ENCODE measurements at regions not wholly inside any gene's neighbourhood (a gene's known extent, or its start where the extent isn't known, plus 50 kb on each side); places are given as distances from the start of the nearest gene placed in this dataset.

DNA sequence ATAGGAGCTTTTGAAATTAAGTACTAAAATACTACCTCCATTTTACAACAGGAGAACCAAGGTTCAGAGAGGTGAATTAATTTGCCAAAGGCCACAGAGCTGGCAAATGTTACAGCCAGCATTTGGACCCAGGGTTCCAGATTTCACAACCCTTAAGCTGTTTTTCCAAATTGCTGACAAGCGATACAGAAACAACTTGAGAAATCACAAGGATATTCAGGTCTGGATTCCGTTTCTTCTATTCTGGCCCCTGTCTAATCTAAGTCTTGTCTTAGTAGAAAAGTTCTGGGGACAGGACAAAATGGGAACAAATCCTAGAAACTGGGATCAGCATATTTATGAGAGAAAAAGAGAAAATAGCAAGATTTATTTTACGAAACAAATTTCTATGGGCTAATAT, 103.1 kb upstream of the PRLR start (continued):
- TF ChIP-seq ZNF225 (CRISPR knock-in tag; IDR thresholded peaks at IDR 0.05) (no peak), HOXD1 (CRISPR knock-in tag; IDR thresholded peaks at IDR 0.05) (no peak)

DNA sequence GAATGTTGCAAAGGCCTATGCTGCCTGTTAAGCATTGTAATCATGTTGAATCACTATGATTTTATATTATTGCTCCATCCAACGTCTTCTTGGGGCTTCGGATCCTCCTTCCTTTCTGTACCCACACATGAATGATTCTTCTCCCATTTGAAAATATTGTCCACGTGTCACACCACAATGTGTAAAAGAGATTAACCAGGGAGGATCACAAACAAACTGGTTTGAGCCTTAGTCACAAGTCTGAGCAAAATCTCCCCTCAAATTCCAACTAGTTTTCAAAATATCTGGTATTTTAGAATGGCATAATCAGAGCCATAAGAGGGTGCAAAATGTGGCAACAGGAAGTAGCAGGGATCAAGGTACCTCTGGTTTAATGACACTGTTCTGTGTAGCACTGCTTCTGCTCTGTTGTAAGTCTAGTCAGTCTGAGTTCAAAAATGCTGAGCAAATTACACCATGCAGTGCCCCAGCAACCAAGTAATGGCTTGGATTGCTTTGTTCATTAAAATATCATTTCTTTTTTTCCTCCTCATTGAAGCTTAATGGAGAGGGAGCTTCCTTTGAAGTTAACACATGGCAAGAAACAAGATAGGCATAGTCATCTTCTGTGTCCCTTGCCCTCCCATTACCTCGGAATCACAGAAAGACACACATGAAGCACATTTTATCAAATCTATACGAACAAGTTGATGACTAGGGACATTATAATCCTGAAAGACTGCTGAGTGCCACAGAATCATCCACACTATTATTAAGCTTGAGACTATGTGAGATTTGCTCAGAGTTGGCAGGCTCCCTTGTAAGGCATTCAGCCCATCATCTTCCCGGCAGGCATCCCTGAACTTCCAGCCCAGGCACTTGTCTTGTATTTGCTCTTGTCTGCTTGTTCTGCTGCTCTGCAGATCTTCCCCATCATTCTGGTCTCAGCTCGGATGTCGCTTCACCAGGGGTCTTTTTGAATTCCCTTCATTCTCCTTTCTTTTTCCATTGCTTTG, 102.0 kb upstream of the PRLR start:
- 21% methylated on average over 8 of the region's 8 CpGs for WGBS (ENCODE audit: low lambda C conversion rate)
- no peak for TF ChIP-seq EHMT2 (IDR thresholded peaks at IDR 0.05; ENCODE audit: borderline replicate concordance, low read depth, low read length)
- TF ChIP-seq, protein P1, sequence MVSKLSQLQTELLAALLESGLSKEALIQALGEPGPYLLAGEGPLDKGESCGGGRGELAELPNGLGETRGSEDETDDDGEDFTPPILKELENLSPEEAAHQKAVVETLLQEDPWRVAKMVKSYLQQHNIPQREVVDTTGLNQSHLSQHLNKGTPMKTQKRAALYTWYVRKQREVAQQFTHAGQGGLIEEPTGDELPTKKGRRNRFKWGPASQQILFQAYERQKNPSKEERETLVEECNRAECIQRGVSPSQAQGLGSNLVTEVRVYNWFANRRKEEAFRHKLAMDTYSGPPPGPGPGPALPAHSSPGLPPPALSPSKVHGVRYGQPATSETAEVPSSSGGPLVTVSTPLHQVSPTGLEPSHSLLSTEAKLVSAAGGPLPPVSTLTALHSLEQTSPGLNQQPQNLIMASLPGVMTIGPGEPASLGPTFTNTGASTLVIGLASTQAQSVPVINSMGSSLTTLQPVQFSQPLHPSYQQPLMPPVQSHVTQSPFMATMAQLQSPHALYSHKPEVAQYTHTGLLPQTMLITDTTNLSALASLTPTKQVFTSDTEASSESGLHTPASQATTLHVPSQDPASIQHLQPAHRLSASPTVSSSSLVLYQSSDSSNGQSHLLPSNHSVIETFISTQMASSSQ (IDR thresholded peaks at IDR 0.05; ENCODE audit: low read depth) = no peak
- TF ChIP-seq, protein P1 (CRISPR knock-in tag; IDR thresholded peaks at IDR 0.05; ENCODE audit: borderline replicate concordance) = no peak
- TF ChIP-seq, protein P2, sequence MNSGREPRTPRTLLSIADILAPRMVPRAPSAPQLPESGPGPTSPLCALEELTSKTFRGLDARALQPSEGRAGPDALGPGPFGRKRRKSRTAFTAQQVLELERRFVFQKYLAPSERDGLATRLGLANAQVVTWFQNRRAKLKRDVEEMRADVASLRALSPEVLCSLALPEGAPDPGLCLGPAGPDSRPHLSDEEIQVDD (CRISPR knock-in tag; IDR thresholded peaks at IDR 0.05; ENCODE audit: borderline replicate concordance) = no peak
- ATAC-seq (no peak), FAIRE-seq (no peak), DNase-seq (ENCODE audit: low spot score) (no peak)
- in situ Hi-C loops (cut with HindIII; ENCODE audit: extremely low pct_ligation_motif_present, low pct_unique_long_range_greater_than_20kb) = no loop called here
- Histone ChIP-seq H3K4me1 (ENCODE audit: insufficient read depth, low read length) (no peaks in the 10 kb centered on the region), H3K9me3 (ENCODE audit: low read length) (no peaks in the 10 kb centered on the region), H3K9ac (ENCODE audit: insufficient read depth, low read depth, low read length) (no peak overlapping the region), H3K36me3 (replicated peaks in 1 of 2; ENCODE audit: control insufficient read depth in 1 of 2, insufficient read depth in 2 of 2, low read length in 2 of 2) (no peaks in the 10 kb centered on the region), H3K27ac (ENCODE audit: extremely low read length, insufficient read depth, low read length) (no peak overlapping the region), H3K4me3 (replicated peaks in 1 of 3; ENCODE audit: insufficient read depth in 1 of 3, low read depth in 2 of 3, low read length in 3 of 3) (no peak overlapping the region), H3K79me2 (ENCODE audit: insufficient read depth, low read length) (no peaks in the 10 kb centered on the region), H3K4me2 (ENCODE audit: low read depth, low read length) (no peak overlapping the region), H4K20me1 (ENCODE audit: insufficient read depth, low read length) (no peaks in the 10 kb centered on the region), H2AFZ (ENCODE audit: low read length) (no peak overlapping the region), H3K27me3 (ENCODE audit: control insufficient read depth in 1 of 2, insufficient read depth in 2 of 2, low read length in 2 of 2) (no peaks in the 10 kb centered on the region)
- no TSS peak for BruUV-seq (replicated peaks)
- POLR2A ChIA-PET = no interaction called here
- intact Hi-C loops (cut with micrococcal nuclease; ENCODE audit: unreplicated experiment) = no loop called here
- CTCF ChIA-PET (ENCODE audit: low intra/inter-chr PET ratio, low total read pairs) = no interaction called here

Data from HepG2 (cell line).